ENCODE measurements at regions not wholly inside any gene's neighbourhood (a gene's known extent, or its start where the extent isn't known, plus 50 kb on each side); places are given as distances from the start of the nearest gene placed in this dataset.
A peak's percentile ranks its signal among the peaks of the same experiment; 100 is the strongest.
"Not testable (repeated sequence)": the region's sequence is repeated elsewhere in the genome, so short reads cannot be mapped to it uniquely, and the experiment has no call there.

DNA sequence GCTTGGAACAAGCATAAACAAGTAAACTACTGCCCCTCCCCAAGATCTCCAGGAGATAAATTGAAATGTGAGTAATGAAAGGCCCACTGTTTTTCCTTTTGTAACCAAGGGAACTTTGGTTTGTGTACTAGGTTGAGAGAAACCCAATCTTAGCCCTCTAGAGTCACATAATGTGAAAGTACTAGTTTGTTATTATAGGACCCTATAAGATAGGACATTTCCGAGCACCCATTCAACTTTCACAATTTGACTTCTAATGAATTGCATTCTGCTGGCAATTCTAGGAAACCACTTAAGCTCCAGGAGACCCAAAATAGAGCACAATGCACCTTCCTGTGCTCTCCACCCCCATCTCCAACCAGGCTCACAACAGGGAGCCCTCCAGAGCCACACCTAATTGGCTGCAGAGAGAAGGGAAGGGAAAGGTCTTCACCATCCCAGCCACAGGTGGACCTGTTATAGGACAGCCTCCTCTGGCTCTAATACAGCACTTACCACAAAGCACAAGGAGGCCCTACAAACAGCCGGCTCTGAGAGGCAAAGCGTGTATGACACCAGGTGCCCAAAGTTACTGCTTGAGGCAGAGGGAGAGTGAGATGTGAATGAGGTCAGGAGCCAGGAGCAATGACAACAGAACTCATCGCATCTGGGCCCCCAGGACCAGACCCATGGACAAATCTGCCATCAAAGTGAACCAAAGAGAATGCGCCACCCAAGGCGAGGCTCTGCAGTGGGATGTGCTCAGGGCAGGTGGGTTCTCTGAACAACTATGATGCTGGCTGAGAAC is 163.3 kb upstream of the NTF3 start:
- no peak for DNase-seq

DNA sequence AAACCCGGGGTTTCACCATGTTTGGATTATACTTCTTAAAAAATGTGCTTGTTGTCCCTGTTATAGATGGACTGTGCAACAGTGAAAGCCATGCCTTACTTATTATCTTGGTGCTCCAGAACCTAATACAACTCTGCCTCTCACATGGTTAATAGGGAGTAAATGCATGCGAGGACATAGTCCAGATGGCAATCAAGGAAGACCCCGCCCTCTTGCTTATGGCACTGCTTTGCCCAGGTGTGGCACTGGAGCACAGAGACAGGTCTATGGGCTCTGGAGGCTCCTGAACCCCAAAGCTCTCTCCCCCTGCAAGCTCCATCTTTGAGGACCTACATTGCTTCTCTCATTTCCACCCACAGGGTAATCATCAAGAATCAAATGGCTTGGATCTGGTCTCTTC is 162.1 kb upstream of the NTF3 start:
- no peak for DNase-seq

DNA sequence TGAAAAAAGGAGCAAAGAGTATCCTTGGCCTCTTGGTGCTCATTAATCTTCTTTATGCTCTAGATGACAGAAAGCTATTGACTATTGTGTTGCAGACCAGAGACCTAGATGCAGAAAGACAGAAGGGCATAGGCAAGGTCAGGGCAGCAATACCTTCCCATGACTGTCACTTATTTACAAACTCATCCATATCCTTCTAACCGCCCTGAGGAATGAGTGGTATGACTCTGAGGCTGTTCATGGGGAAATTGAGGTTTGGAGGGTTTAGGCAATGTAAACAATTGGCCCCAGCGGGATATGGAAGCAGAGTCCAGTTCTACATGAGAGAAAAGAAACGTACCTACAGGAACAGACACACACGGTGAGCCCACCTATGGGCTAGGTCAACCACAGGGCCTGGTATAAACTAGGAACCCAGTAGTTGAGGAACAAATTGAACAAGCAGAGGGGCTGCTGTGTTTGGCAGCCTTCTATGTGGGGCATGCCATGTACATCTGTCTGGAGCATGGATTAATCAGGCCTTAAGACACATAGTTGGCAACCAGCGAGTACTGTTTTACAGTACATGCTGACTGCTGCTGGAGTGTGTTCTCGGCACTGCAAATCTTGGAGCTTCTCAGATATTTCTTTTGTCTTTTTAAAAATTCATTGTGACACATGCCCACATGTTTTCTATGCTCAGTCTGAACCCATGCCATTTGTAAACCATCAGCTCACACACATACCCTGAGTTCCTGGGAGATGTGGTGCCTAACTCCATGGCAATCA is 159.7 kb upstream of the NTF3 start:
- DNase-seq: no peak

DNA sequence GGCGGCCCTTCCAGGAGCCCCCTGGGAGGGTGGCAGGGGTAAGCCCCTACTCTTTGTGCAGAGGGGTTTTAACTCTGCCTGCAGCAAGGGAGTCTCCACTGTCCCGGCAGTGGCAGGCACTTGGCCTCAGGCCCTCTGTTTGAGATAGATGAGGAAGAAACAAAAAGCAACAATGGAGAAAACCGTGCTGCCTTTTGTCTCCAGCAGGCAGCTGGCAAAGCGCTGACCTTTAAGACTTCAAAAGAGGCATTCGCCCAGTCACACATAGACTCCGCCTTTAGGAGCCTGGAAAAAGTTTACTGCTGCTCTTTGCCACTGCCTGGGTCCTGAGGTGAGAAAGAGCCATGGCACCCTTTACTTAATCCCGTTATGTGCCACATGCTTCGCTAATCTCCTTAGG is 158.2 kb upstream of the NTF3 start:
- no peak for DNase-seq

DNA sequence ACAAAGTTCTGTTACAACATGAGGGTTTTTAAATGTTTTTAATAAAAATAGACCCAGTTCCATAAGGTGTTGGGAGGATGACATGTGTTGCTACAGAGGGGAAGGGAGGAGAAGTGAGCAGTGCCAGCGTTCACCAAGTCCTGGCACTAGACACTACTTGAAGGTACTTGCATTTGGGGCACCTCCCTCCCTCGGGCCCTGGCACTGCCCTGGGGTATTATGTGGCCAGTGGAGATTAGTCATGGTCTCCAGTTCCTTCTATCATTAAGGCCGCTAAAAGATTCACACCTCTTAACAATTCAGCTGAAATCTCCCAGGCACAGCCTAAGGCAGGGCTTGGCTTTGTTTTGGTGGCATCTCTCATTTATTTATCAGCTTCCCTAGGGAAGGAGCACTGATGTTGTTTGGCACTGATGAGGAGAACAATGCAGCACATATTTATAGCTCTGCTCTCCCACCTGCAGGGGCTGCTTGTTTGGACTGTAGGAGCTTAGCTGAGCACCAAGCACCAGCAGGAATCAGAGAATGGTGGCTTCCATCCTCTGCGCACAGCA is 155.5 kb upstream of the NTF3 start:
- no peak for DNase-seq

DNA sequence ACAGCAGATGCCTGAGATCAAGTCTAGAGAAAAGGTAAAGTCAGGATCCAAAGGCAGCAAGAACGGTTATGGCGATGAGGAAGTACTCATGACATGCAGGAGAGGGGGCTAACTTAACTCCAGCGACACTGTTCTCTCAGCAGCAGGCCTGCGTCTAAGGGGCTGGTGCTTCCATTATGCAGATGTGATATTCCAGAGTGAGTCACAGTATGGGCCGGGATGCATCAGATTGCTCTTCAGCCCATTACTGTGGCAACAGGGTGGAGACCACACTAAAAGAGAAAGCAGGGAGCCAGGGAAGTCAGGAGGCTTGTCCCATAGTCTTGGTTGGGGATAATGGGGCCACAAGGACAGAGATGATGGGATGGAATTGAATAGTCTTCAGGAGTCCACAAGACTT is 151.8 kb upstream of the NTF3 start:
- DNase-seq: no peak

DNA sequence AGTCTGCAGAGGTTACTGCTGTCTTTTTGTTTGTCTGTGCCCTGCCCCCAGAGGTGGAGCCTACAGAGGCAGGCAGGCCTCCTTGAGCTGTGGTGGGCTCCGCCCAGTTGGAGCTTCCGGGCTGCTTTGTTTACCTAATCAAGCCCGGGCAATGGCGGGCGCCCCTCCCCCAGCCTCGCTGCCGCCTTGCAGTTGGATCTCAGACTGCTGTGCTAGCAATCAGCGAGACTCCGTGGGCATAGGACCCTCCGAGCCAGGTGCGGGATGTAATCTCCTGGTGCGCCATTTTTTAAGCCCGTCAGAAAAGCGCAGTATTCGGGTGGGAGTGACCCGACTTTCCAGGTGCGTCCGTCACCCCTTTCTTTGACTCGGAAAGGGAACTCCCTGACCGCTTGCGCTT is 141.5 kb upstream of the NTF3 start:
- DNase-seq: not testable (repeated sequence)

DNA sequence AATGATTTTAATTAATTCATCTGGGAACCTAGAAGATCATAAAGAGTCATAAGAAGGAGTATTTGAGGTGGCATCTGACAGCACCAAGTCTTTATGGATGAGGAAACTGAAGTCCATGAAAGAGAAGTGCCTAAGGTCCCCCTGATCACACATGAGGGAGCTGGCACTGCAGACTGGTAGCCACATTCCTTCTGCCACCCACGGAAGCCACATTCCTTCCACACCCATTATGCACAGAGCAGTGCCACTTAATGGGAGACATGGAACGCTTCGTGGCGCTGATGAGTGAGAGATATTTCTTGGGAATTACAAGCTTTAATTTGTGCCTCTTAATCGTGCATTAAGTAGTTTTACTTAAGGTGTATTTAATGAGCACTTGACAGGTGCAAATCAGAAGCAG is 139.3 kb upstream of the NTF3 start:
- no peak for DNase-seq

DNA sequence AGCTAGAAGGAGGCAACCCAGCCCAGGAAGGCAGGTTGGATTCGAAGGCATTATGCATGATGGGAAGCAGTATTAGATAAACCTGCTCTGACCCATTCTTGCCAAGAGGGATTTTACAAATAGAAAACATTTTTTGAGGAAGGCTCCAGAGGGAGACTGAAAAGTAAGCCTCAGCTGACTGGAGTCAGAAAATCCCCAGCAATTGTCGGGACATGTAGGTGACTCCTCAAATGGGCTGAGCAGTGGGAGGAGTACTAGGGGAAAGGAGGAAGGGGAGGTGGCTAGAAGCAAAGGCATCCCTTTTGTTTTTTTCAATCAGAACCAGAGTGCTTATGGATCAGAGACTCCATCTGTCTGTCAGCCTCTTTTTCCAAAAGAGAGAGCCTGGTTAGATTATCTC is 138.1 kb upstream of the NTF3 start:
- no peak for DNase-seq

DNA sequence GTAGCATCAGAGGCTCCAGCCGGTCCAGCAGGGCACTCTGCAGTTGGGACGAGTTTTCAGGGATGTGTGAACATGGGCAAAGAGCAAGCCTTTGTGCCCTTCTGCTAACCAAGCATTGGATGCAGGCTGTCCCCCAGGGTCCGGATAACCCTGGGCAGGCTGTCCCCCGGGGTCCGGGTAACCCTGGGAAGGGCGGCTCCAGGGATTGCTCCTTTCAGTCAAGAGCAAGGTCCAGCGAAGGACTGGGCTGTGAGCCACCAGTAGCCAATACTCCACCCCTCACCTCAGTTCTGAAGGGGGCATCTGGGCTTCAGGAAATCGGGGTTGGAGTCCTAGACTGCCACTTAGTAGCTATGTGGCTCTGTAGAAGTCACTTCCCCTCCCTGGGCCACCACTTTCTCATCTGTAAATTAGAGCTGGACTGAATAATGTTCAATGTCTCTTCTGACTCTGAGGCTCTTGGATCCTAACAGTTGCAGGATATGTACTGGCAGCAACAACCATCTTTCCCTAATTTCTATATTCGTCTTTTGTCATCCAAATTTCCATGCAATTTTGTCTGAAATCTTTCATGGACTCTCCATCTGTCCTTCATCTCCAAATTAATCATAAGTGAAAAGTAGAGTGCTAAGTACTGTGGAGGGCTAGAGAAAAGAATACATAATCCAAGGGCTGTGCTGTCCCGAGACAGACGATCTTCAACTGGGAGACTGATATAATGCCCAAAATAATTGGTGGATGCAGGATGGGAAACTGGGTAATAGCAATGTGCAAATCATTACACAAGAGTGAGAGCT is 137.4 kb upstream of the NTF3 start:
- no peak for DNase-seq

DNA sequence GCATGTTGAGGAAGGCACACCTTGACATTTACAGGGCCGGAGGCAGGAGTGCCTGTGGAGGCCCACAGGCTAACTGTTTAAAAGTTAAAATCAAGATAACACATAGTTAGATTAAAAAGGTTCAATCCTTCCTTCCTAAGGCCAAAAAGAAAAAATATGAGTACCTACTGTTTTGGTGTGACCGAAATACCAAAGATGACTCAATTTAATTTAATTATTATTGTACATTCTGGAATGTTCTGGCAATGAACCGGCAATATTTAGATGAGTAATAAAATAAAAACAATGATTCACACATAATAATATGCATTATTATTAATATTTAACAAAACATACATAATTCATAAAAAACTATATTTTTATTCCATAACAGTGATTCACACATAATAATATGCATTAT is 136.8 kb upstream of the NTF3 start:
- peak; percentile 34 for DNase-seq

DNA sequence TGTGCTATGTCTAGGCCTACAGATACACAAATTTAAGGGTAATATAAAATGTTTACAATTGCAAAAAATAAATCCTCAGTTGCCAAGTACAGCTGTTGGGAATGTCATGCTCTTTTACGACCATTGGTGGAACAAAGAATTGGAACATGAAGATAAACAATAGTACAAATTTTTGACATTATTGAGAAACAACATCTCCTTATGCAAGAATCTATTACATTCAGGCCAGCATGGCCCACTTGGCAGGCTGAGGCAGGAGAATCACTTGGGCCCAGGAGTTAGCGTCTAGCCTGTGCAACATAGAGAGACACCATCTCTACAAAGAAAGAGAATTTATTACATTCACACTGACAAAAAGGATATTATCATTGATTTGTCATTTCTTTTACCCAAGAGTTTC is 135.9 kb upstream of the NTF3 start:
- no peak for DNase-seq

DNA sequence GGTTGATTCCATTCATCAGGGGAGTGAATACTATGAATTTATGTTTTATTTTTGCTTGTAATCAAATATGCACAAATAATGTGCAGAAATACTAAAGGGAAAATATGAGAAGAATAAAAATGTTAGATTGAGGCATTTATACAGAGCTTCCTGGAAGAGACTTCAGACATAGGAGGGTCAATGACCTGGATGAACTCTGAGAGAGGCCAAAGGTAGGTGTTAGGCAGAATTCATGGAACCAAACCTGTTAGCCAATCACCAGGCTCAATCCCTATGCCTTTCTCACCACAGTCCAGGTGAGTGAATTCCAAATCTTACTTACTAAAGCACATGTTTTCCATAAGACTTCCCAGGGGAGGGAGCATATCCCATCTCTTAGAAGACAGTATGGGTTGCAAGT is 130.4 kb upstream of the NTF3 start:
- no peak for DNase-seq

DNA sequence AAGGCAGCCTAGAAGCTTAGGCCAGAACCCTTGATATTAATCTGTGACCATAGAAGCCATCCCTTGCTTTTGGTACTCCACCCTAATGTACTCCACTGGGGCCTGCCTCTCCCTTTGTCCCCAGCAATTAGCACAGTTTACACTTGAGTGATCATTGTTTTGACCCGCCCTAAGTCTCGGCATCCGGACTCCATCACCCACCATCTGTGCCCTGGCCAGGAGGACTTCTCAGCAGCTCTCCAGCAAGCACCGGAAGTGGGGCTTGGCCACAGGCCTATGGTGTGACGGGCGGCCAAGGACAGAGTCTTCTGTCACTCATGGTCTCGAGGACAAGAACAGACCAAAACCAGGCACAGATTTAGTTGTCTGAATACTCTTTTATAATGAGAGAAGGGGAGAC is 126.5 kb upstream of the NTF3 start:
- DNase-seq: no peak

DNA sequence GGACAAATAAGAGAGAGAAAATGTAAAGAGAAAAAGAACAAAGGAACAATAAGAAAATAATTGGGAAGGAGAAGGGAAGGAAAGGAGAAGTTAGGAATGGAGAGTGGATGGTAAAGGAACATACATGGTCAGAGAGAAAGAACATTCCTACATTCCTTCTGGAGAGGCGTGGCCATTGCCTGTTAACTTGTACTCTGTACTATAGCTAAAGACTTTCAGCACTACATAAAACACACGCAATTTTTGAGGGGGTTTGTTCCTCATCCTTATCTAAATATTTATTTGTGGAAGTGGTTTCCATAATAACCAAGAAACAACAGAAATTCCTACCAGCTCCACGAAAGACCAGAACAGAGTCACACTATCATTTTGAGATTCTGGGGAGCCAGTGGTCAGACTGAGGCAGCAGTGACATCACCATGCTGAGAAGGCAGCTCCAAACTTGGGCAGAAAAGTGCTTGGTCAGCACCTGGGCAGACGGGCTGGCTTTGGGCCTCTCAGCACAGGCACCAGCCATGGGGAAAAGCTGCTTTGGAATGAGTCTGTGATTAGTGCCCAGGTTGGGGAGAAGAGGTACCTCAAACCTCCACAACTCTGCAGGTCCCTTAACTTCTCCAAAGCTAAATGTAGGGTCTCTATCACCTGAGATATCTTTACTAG is 125.9 kb upstream of the NTF3 start:
- DNase-seq: no peak

DNA sequence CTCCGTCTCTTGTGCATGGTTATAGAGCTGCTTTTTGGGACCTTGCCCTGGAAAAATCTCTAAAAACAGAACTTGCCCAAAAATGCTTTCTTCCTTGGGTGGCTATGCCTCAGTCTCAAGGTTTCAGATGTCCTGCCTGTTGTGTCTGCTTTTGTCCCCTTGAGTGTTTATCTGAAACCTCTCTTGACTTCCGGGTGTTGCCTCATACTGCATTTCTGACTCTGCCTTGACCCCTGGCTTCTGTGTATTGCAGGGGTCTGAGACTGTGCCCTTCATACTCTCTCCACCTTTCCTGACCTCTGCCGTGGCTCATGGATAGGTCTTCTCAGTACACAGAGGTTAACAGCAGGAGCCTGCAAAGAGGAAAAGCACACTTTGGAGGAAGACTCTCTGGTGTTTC is 124.8 kb upstream of the NTF3 start:
- no peak for DNase-seq

DNA sequence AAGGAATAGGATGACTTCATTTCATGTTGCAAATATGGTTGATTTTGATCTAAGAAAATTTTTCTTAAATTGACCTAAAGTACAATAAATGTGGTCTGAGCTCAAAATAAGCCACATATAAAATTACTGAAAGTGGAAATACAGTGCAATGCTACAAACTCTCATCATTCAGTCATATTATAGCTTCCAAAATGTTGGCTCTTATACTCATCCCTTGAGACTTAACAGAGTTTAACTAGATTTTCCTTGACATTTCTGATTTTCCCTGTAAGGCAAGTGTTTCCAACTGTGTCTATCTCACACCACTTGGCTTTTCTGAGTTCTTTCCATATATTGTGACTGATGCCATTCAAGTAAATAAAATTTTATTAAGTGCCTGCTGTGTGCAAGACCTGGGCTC is 123.7 kb upstream of the NTF3 start:
- no peak for DNase-seq

DNA sequence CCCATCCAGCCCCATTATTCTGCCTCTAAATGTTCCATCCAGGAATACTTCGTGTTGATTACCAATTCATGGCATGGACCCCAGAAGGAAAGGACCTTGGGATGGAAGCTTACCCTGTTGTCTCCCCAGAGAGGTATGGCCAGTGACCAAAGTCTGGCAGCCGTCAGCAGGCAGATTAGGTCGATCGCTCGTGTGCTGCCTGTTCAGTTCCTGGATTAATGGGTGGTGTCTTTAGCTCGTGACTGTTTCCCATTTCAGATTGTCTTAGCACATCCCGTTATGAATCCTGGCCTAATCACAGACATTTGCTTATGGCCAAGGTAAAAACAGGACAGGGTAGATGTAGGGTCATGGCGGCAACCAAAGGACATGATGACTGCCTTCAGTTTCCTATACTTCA is 122.9 kb upstream of the NTF3 start:
- no peak for DNase-seq

DNA sequence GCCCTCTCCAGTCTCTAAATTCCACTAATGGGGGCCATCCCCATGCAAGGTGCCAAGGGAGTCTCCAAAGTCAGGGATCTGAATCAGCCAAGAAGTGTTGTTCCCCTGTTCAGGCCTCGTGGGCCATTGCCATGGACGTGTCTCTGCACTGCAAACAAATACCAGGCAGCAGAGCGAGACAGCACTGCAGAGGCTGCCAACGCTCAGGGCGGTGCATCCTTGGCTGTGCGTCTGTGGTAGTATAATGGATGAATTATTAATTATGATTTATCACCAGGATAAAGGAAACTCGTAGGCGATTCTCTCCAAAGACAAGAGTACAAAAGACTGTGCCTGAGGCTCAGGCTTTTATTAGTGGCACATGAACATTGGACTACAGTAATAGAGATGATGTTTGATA is 122.3 kb upstream of the NTF3 start:
- DNase-seq: no peak

DNA sequence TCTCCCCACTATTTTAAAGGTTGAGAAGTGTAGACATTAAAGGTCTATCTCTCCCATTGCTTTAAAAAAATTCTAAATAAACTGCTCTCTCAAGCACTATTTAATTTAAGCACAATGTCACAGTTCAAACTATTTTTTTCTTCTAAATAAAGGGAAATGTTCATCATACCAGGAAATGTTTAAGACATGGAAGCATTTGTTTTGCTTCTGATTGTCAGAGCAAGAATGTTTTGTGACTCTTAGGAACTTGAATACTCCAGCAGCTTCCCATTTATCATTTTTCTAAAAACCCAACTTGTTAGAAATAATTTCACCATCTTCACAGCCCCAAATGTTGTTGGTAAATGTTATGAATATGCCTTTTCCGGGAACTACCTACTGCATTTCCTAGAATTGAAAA is 121.8 kb upstream of the NTF3 start:
- DNase-seq: no peak

DNA sequence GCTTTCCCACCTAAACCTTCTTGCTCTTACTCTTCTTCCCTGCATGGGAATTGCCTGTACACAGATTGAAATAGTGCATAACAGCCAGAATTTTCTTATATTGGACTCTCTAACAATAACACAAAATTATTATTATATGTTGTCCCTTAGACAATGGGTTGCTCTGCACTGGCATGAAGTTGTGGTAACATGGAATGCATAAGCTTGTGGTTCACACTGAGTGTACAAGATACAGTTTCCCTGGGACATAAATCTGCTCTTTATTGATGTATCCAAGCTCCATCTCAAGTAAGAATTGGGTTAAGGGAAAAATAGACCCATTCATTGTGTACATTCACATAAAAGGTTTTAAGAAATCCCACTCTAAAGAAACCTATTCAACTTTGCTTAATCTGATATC is 114.4 kb upstream of the NTF3 start:
- DNase-seq: no peak

DNA sequence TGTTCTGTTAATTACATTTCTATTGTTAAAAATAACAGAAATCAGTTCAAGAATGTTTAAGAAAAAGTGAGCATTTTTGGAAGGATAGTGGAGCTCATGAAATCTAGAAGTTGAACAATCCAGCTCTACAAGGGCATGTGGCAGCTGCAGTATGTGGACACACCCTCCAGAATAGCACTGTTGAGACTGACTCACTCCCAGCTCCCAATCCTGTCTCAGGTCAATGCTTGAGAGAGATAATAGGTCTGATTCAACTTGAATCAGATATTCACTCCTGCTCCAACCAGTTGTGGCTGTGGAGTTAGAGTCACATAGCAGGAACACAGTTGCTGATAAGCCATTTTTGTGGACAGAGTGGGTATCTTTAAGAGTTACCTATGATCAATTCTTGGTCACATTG is 113.0 kb upstream of the NTF3 start:
- peak; percentile 74 for DNase-seq
